GM13976 (cell line): ENCODE measurements at regions not wholly inside any gene's neighbourhood (a gene's known extent, or its start where the extent isn't known, plus 50 kb on each side); places are given as distances from the start of the nearest gene placed in this dataset.
"Not testable (repeated sequence)": the region's sequence is repeated elsewhere in the genome, so short reads cannot be mapped to it uniquely, and the experiment has no call there.

Source experiments
- DNase-seq: peaks from one replicate; pipeline ENCODE4 v3.0.0; 2012; ENCODE audit warnings: low spot score
- CTCF ChIP-seq: IDR thresholded peaks from 2 replicates; pipeline ENCODE4 v1.5.1; 2012; ENCODE audit warnings: borderline replicate concordance, mild to moderate bottlenecking; ENCODE audit not compliant: insufficient read depth; ENCODE audit errors: extremely low read depth, missing control alignments, control extremely low read depth
- in situ Hi-C: fragments of 300-500 bp; cut with MboI; formaldehyde crosslinking; loops from one replicate; pipeline ENCODE4 v1.12.0; 2022; ENCODE audit warnings: low sequenced_read_pairs, mixed read lengths, inconsistent platforms; ENCODE audit not compliant: unreplicated experiment

GRCh38 chr2:194514281-194514680 is 1142.7 kb upstream of the SLC39A10 start:
- in situ Hi-C loops, result no loop called here
- TF ChIP-seq CTCF, result no peak
- DNase-seq, result no peak

GRCh38 chr2:194511070-194511469 is 1146.0 kb upstream of the SLC39A10 start:
- in situ Hi-C loops, result not testable (repeated sequence)

GRCh38 chr2:194504876-194505275 is 1152.2 kb upstream of the SLC39A10 start:
- in situ Hi-C loops, result not testable (repeated sequence)

More at GRCh38 chr2:194511070-194511469, 1146.0 kb upstream of the SLC39A10 start:
- not testable (repeated sequence) for DNase-seq

GRCh38 chr2:194495046-194495445 is 1162.0 kb upstream of the SLC39A10 start:
- TF ChIP-seq CTCF, result no peak
- no peak for DNase-seq
- in situ Hi-C loops, result no loop called here

More at GRCh38 chr2:194504876-194505275, 1152.2 kb upstream of the SLC39A10 start:
- DNase-seq, result not testable (repeated sequence)

- DNase-seq, result no peak
- no peak for TF ChIP-seq CTCF
- in situ Hi-C loops, result no loop called here
These were observed 1162.6 kb upstream of the SLC39A10 start for GRCh38 chr2:194494401-194494800.

GRCh38 chr2:194491409-194492115 is 1165.5 kb upstream of the SLC39A10 start:
- in situ Hi-C loops, result no loop called here
- no peak for DNase-seq
- no peak for TF ChIP-seq CTCF

- in situ Hi-C loops, result no loop called here
- no peak for DNase-seq
- no peak for TF ChIP-seq CTCF
These were observed 1170.7 kb upstream of the SLC39A10 start for GRCh38 chr2:194486326-194486725.

- no peak for DNase-seq
- no peak for TF ChIP-seq CTCF
- in situ Hi-C loops, result no loop called here
These were observed 1174.0 kb upstream of the SLC39A10 start for GRCh38 chr2:194483041-194483440.
